ENCODE measurements at regions not wholly inside any gene's neighbourhood (a gene's known extent, or its start where the extent isn't known, plus 50 kb on each side); places are given as distances from the start of the nearest gene placed in this dataset.

DNA sequence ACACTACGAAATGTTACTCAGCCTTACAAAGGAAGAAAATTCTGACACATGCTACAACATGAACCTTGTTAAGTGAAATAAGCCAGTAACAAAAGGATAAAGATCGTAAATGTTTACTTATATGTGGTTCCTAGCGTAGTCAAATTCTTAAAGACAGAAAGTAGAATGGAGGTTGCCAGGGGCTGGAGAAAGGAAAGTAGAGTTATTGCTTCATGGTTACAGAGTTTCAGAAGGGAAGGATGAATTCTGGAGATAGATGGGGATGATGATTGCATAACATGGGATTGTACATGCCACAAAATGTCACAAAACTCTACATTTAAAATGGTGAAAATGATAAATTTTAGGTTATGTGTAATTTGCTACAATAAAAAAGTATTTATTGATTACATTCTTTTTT lies 103.8 kb downstream of the CHD9NB start:
- Histone ChIP-seq H3K9me3 (ENCODE audit: control insufficient read depth, low read length) (peaks cover 6% of the 10 kb centered on the region), H3K4me3 (ENCODE audit: low read length in 2 of 2) (no peak overlapping the region), H3K36me3 (ENCODE audit: control insufficient read depth in 1 of 2, insufficient read depth in 2 of 2, low read length in 1 of 2) (no peaks in the 10 kb centered on the region), H3K27ac (ENCODE audit: low read depth in 1 of 2, low read length in 2 of 2) (no peak overlapping the region), H3K27me3 (ENCODE audit: control insufficient read depth in 1 of 2, insufficient read depth in 2 of 2, low read length in 1 of 2) (no peaks in the 10 kb centered on the region), H3K4me1 (ENCODE audit: control insufficient read depth in 1 of 2, insufficient read depth in 2 of 2, low read length in 2 of 2) (no peaks in the 10 kb centered on the region)
- DNase-seq (no peak), ATAC-seq (ENCODE audit: low FRiP score) (no peak)
- intact Hi-C loops (cut with DNase I): no loop called here
- WGBS, 2 donors: 82 to 83% methylated on average over 3 of the region's 3 CpGs

- Histone ChIP-seq H3K9me3 (ENCODE audit: control insufficient read depth, low read length) (peaks cover 2% of the 10 kb centered on the region), H3K4me1 (ENCODE audit: control insufficient read depth in 1 of 2, insufficient read depth in 2 of 2, low read length in 2 of 2) (no peaks in the 10 kb centered on the region), H3K36me3 (ENCODE audit: control insufficient read depth in 1 of 2, insufficient read depth in 2 of 2, low read length in 1 of 2) (no peaks in the 10 kb centered on the region), H3K27ac (ENCODE audit: low read depth in 1 of 2, low read length in 2 of 2) (no peak overlapping the region), H3K4me3 (ENCODE audit: low read length in 2 of 2) (no peak overlapping the region), H3K27me3 (ENCODE audit: control insufficient read depth in 1 of 2, insufficient read depth in 2 of 2, low read length in 1 of 2) (no peaks in the 10 kb centered on the region)
- DNase-seq (no peak), ATAC-seq (ENCODE audit: low FRiP score) (no peak)
- intact Hi-C loops (cut with DNase I): no loop called here
- 3 to 6% methylated on average over 2 of the region's 2 CpGs for WGBS, 2 donors
Observed at GRCh38 chr16:52932321-52932720, 120.4 kb downstream of the CHD9NB start.

DNA sequence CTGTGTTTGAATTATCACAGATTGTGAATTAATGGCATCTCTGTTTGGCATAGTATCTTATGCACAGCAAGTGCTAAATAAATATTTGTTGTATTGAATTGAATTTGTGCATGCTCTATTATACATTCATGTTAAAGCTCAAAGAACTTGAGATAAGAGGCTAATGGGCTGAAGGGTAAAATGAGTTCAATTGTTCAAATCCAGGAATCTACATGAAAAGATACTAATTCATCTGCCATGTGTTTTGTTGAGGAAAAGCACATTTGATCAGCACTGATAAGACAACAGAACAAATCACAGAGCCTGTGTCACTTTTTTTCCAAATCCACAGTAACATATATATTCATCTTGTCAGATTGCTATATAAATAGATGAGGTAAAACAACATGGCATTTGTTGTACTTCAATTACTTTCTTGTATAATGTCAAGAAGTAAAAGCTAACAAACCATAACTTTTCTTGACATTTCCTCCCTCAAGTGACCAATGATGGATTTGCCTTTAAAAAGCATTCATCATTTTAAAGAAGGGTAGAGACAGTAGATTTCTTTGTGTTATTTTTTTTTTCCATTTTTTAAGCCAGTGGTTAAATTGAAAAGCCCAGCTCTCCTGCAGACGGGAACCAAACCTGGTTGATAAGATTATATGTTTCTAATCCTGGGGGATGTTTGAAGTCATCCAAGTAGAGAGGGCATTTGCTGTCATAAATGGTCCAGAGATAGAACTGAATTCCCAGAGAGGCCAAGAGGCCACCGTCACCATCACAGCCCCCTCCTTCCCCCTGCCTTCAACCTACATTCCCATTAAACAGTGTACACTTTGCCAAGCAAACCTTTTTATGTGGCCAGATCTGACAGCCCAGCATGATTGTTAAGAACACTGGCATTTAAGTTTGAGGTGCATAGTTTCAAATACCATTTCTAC lies 123.0 kb downstream of the CHD9NB start:
- peaks cover 2% of the 10 kb centered on the region for H3K9me3 ChIP-seq (ENCODE audit: control insufficient read depth, low read length)
- DNase-seq (no peak), ATAC-seq (ENCODE audit: low FRiP score) (no peak)
- H3K27me3 ChIP-seq (ENCODE audit: control insufficient read depth in 1 of 2, insufficient read depth in 2 of 2, low read length in 1 of 2): no peaks in the 10 kb centered on the region
- WGBS, 2 donors: 2 to 7% methylated on average over 2 of the region's 2 CpGs
- no peaks in the 10 kb centered on the region for H3K4me1 ChIP-seq (ENCODE audit: control insufficient read depth in 1 of 2, insufficient read depth in 2 of 2, low read length in 2 of 2)
- intact Hi-C loops (cut with DNase I): no loop called here
- no peak overlapping the region for H3K27ac ChIP-seq (ENCODE audit: low read depth in 1 of 2, low read length in 2 of 2)
- no peaks in the 10 kb centered on the region for H3K36me3 ChIP-seq (ENCODE audit: control insufficient read depth in 1 of 2, insufficient read depth in 2 of 2, low read length in 1 of 2)
- H3K4me3 ChIP-seq (ENCODE audit: low read length in 2 of 2): no peak overlapping the region

DNA sequence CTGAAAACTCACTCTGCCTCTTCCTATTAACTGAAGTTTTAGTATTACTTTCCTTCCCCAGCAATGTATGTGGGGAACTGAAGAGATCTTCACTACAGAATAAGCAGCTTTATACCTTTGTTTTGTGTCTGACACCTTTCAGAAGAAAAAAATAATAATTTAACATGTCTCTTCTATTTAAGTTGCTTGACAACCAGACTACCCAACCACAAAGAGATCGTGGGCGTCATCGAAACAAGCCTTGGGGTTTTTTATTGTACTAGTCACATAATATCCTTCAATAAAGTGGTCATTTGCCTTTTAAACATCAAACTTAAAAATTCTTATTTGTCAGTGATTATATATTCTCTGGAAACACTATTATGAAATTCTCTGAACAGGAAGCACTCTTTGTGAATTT lies 123.7 kb downstream of the CHD9NB start:
- Histone ChIP-seq H3K36me3 (ENCODE audit: control insufficient read depth in 1 of 2, insufficient read depth in 2 of 2, low read length in 1 of 2) (no peaks in the 10 kb centered on the region), H3K27me3 (ENCODE audit: control insufficient read depth in 1 of 2, insufficient read depth in 2 of 2, low read length in 1 of 2) (no peaks in the 10 kb centered on the region), H3K9me3 (ENCODE audit: control insufficient read depth, low read length) (peaks cover 2% of the 10 kb centered on the region), H3K4me1 (ENCODE audit: control insufficient read depth in 1 of 2, insufficient read depth in 2 of 2, low read length in 2 of 2) (no peaks in the 10 kb centered on the region), H3K27ac (ENCODE audit: low read depth in 1 of 2, low read length in 2 of 2) (no peak overlapping the region), H3K4me3 (ENCODE audit: low read length in 2 of 2) (no peak overlapping the region)
- no peak for DNase-seq
- 46 to 62% methylated on average over 3 of the region's 3 CpGs for WGBS, 2 donors
- no peak for ATAC-seq (ENCODE audit: low FRiP score)
- intact Hi-C loops (cut with DNase I): no loop called here

DNA sequence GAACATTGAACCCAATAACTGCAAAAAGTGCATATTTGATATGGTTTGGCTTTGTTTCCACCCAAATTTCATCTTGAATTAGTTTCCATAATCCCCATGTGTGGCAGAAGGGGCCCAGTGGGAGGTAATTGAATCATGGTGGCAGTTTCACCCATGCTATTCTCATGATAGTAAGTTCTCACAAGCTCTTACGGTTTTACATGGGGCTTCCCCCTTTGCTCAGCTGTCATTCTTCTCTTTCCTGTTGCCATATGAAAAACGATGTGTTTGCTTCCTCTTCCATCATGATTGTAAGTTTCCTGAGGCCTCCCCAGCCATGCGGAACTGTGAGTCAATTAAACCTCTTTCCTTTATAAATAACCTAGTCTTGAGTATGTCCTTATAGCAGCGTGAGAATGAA lies 127.6 kb downstream of the CHD9NB start:
- H3K27ac ChIP-seq (ENCODE audit: low read depth in 1 of 2, low read length in 2 of 2): no peak overlapping the region
- DNase-seq (no peak), ATAC-seq (ENCODE audit: low FRiP score) (no peak)
- no peaks in the 10 kb centered on the region for H3K36me3 ChIP-seq (ENCODE audit: control insufficient read depth in 1 of 2, insufficient read depth in 2 of 2, low read length in 1 of 2)
- no peaks in the 10 kb centered on the region for H3K27me3 ChIP-seq (ENCODE audit: control insufficient read depth in 1 of 2, insufficient read depth in 2 of 2, low read length in 1 of 2)
- no peaks in the 10 kb centered on the region for H3K9me3 ChIP-seq (ENCODE audit: control insufficient read depth, low read length)
- WGBS, 2 donors: 31 to 44% methylated on average over 4 of the region's 4 CpGs
- intact Hi-C loops (cut with DNase I): no loop called here
- no peaks in the 10 kb centered on the region for H3K4me1 ChIP-seq (ENCODE audit: control insufficient read depth in 1 of 2, insufficient read depth in 2 of 2, low read length in 2 of 2)
- H3K4me3 ChIP-seq (ENCODE audit: low read length in 2 of 2): no peak overlapping the region

GRCh38 chr16:52924162-52924561 lies 128.5 kb downstream of the CHD9NB start:
- ATAC-seq (ENCODE audit: low FRiP score) (no peak), DNase-seq (no peak)
- H3K4me1 ChIP-seq (ENCODE audit: control insufficient read depth in 1 of 2, insufficient read depth in 2 of 2, low read length in 2 of 2): no peaks in the 10 kb centered on the region
- intact Hi-C loops (cut with DNase I): no loop called here
- H3K36me3 ChIP-seq (ENCODE audit: control insufficient read depth in 1 of 2, insufficient read depth in 2 of 2, low read length in 1 of 2): no peaks in the 10 kb centered on the region
- no peaks in the 10 kb centered on the region for H3K27me3 ChIP-seq (ENCODE audit: control insufficient read depth in 1 of 2, insufficient read depth in 2 of 2, low read length in 1 of 2)
- no peak overlapping the region for H3K27ac ChIP-seq (ENCODE audit: low read depth in 1 of 2, low read length in 2 of 2)
- no peak overlapping the region for H3K4me3 ChIP-seq (ENCODE audit: low read length in 2 of 2)
- H3K9me3 ChIP-seq (ENCODE audit: control insufficient read depth, low read length): no peaks in the 10 kb centered on the region
- 72 to 78% methylated on average over 4 of the region's 4 CpGs for WGBS, 2 donors

- H3K36me3 ChIP-seq (ENCODE audit: control insufficient read depth in 1 of 2, insufficient read depth in 2 of 2, low read length in 1 of 2): no peaks in the 10 kb centered on the region
- H3K27ac ChIP-seq (ENCODE audit: low read depth in 1 of 2, low read length in 2 of 2): no peak overlapping the region
- no peak overlapping the region for H3K4me3 ChIP-seq (ENCODE audit: low read length in 2 of 2)
- no peaks in the 10 kb centered on the region for H3K4me1 ChIP-seq (ENCODE audit: control insufficient read depth in 1 of 2, insufficient read depth in 2 of 2, low read length in 2 of 2)
- H3K27me3 ChIP-seq (ENCODE audit: control insufficient read depth in 1 of 2, insufficient read depth in 2 of 2, low read length in 1 of 2): no peaks in the 10 kb centered on the region
- intact Hi-C loops (cut with DNase I): no loop called here
- ATAC-seq (ENCODE audit: low FRiP score) (no peak), DNase-seq (no peak)
- H3K9me3 ChIP-seq (ENCODE audit: control insufficient read depth, low read length): peaks cover 2% of the 10 kb centered on the region
- WGBS, 2 donors: 53 to 59% methylated on average over 8 of the region's 8 CpGs
Observed at GRCh38 chr16:52921104-52921503, 131.6 kb downstream of the CHD9NB start.

- DNase-seq: no peak
- intact Hi-C loops (cut with DNase I): no loop called here
- no peaks in the 10 kb centered on the region for H3K4me1 ChIP-seq (ENCODE audit: control insufficient read depth in 1 of 2, insufficient read depth in 2 of 2, low read length in 2 of 2)
- no peak for ATAC-seq (ENCODE audit: low FRiP score)
- H3K9me3 ChIP-seq (ENCODE audit: control insufficient read depth, low read length): peaks cover 2% of the 10 kb centered on the region
- WGBS, 2 donors: 63 to 78% methylated on average over 5 of the region's 5 CpGs
- no peak overlapping the region for H3K27ac ChIP-seq (ENCODE audit: low read depth in 1 of 2, low read length in 2 of 2)
- H3K27me3 ChIP-seq (ENCODE audit: control insufficient read depth in 1 of 2, insufficient read depth in 2 of 2, low read length in 1 of 2): no peaks in the 10 kb centered on the region
- H3K36me3 ChIP-seq (ENCODE audit: control insufficient read depth in 1 of 2, insufficient read depth in 2 of 2, low read length in 1 of 2): no peaks in the 10 kb centered on the region
- H3K4me3 ChIP-seq (ENCODE audit: low read length in 2 of 2): no peak overlapping the region
Observed at GRCh38 chr16:52920331-52920730, 132.4 kb downstream of the CHD9NB start.

DNA sequence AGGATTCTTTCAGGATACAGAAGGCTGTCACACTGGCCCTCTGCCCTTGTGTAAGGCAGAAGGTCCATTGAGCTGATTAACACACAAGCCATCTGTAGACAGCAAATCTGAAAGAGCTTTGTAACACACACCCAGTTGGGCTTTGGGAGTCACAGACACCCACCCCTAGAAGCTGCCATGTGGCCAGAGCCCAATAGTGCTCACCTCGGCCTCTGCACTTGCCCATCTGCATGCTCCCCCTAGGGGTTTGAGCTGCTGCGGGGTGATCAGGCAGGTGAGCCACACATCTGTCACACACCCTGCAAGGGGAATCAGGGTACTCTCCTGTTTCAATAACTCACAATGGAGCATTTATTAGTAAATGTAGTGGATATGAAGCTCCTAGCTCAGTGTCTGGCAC lies 138.3 kb downstream of the CHD9NB start:
- no peak overlapping the region for H3K27ac ChIP-seq (ENCODE audit: low read depth in 1 of 2, low read length in 2 of 2)
- intact Hi-C loops (cut with DNase I): loop anchor here in 1 of 2 donors (5.0 kb wide), 1 partner anchor 722 kb away; no protein-coding TSS in a partner anchor
- no peaks in the 10 kb centered on the region for H3K27me3 ChIP-seq (ENCODE audit: control insufficient read depth in 1 of 2, insufficient read depth in 2 of 2, low read length in 1 of 2)
- no peaks in the 10 kb centered on the region for H3K4me1 ChIP-seq (ENCODE audit: control insufficient read depth in 1 of 2, insufficient read depth in 2 of 2, low read length in 2 of 2)
- DNase-seq (no peak), ATAC-seq (ENCODE audit: low FRiP score) (no peak)
- H3K9me3 ChIP-seq (ENCODE audit: control insufficient read depth, low read length): peaks cover 2% of the 10 kb centered on the region
- WGBS, 2 donors: 62 to 85% methylated on average over 2 of the region's 2 CpGs
- no peaks in the 10 kb centered on the region for H3K36me3 ChIP-seq (ENCODE audit: control insufficient read depth in 1 of 2, insufficient read depth in 2 of 2, low read length in 1 of 2)
- H3K4me3 ChIP-seq (ENCODE audit: low read length in 2 of 2): no peak overlapping the region

Data from aorta (tissue), 5 donors.